Lower lobe of right lung (tissue), 2 donors: ENCODE measurements at regions not wholly inside any gene's neighbourhood (a gene's known extent, or its start where the extent isn't known, plus 50 kb on each side); places are given as distances from the start of the nearest gene placed in this dataset.

Experiments
- ATAC-seq, 2 donors: fragments of 200-7000 bp; cut with Tn5 transposase; one replicate each; pipeline ENCODE4 v1.9.1; 2020 to 2022; ENCODE audit warnings: mild to moderate bottlenecking in 2 of 2, moderate library complexity in 2 of 2
- DNase-seq: peaks from one replicate; pipeline ENCODE4 v3.0.0-alpha.2; 2020
- H3K27ac ChIP-seq: fragments of 200-600 bp; one replicate; pipeline ENCODE4 v1.8.0; 2022
- H3K27me3 ChIP-seq: fragments of 200-600 bp; one replicate; pipeline ENCODE4 v1.8.0; 2022; ENCODE audit warnings: low read depth
- H3K36me3 ChIP-seq: fragments of 200-600 bp; one replicate; pipeline ENCODE4 v1.8.0; 2022; ENCODE audit warnings: mild to moderate bottlenecking
- H3K4me1 ChIP-seq: fragments of 200-600 bp; one replicate; pipeline ENCODE4 v1.8.0; 2022
- H3K4me3 ChIP-seq: fragments of 200-600 bp; one replicate; pipeline ENCODE4 v1.8.0; 2022; ENCODE audit warnings: mild to moderate bottlenecking
- H3K9me3 ChIP-seq: fragments of 200-600 bp; one replicate; pipeline ENCODE4 v1.8.0; 2022
- intact Hi-C: fragments of 100-400 bp; cut with DNase I; formaldehyde crosslinking; loops from one replicate; pipeline ENCODE4 v1.11.0; 2022
- TF ChIP-seq, protein P1 (sequence below): fragments of 200-600 bp; IDR thresholded peaks from one replicate; pipeline ENCODE4 v1.8.0; 2022; ENCODE audit warnings: antibody characterized with exemption, mild to moderate bottlenecking
- donor health status: DM: no; HTN: yes; CAD: no; lungs with severe emphysema.

DNA sequence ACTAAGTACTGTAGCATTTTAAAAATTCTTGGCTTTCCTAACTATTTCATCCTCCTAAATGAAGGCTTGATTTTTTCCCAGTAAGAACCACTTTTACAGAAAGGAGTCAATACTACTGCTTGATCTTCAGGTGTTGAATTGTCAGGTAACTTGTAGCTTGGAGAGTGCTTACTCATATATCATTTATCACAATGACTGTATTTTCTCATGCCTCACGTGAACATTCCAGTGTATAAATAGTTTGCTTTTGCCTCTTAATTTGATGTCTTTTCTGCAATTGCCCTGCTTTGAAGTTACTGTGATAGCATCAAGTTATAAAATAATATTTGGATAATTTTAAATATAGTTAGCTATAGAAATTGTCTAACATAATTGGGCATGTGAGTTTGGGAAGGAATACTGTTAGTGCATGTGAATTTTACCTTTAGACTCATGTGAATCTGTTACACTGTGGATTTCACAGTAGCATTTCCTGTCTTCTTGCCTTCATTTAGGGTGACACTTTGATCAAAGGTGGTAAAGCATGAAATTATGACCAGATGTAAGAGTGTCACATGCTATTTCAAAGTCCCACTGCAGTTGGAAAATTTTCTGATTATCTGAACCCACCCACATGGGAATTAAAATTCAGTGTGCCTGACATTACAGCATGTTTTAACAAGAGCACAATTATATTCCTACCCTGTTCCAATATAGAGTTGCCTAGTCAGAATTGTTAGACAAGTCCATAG is 962.8 kb downstream of the DNAJB9 start:
- ATAC-seq (no peak), DNase-seq (no peak)
- TF ChIP-seq, protein P1, sequence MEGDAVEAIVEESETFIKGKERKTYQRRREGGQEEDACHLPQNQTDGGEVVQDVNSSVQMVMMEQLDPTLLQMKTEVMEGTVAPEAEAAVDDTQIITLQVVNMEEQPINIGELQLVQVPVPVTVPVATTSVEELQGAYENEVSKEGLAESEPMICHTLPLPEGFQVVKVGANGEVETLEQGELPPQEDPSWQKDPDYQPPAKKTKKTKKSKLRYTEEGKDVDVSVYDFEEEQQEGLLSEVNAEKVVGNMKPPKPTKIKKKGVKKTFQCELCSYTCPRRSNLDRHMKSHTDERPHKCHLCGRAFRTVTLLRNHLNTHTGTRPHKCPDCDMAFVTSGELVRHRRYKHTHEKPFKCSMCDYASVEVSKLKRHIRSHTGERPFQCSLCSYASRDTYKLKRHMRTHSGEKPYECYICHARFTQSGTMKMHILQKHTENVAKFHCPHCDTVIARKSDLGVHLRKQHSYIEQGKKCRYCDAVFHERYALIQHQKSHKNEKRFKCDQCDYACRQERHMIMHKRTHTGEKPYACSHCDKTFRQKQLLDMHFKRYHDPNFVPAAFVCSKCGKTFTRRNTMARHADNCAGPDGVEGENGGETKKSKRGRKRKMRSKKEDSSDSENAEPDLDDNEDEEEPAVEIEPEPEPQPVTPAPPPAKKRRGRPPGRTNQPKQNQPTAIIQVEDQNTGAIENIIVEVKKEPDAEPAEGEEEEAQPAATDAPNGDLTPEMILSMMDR, result no peak
- Histone ChIP-seq H3K9me3 (no peaks in the 10 kb centered on the region), H3K4me1 (no peaks in the 10 kb centered on the region), H3K27ac (no peak overlapping the region), H3K36me3 (no peaks in the 10 kb centered on the region), H3K27me3 (no peaks in the 10 kb centered on the region), H3K4me3 (no peak overlapping the region)
- intact Hi-C loops, result no loop called here

DNA sequence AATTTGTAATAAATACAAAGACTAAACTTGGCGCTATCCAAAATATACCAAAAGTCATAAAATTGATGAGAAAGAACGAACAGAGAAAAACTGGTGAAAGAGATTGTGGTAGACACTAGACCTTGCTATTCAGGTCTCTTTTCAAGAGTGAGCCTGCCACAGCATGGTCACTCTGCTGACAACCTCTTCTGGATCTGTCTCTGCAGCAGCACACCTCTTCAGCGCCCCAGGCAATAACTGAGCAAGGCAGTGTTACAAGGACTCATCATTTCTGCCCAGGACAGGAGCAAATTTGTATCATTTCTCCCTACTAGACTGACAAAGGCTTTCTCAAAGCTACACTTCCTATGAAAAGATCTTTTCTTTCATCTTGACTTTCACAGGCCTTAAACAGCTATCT is 976.0 kb downstream of the DNAJB9 start:
- Histone ChIP-seq H3K27ac (no peak overlapping the region), H3K27me3 (no peaks in the 10 kb centered on the region), H3K9me3 (no peaks in the 10 kb centered on the region), H3K4me3 (no peak overlapping the region), H3K4me1 (no peaks in the 10 kb centered on the region), H3K36me3 (no peaks in the 10 kb centered on the region)
- ATAC-seq (no peak), DNase-seq (no peak)
- TF ChIP-seq, protein P1, result no peak
- intact Hi-C loops, result no loop called here

DNA sequence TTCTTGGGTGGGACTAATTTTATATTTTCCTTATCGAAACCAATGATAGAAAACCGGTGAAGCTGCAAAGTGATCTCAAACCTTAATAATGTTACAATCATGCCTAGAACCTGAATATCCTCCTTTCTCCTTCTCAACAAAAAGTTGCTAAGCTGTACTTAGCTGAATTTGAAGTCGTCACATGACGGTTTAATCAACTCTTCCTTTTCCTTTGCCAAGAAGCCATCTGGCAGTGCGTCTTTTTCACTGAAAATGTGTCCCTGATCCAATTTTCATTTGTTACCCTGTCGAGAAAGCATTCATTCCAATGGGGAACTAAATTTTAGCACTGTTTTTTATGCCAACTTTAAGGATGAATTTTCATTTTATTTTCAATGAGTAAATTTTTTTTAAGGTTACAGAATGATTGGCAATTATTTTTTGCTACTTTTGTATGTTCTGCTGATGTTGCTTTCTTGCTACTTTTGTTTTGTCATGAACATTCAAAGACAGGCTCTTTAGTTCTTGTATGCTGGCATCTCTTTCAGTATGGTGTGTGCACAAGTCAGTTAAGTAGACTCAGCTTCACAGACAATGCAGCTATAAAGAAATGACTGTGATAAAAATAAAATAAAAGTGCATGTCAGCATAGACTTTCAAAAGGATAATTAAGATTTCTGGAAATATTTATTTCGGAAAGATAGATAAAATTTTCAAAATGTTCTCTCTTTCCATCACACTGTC is 980.0 kb downstream of the DNAJB9 start:
- DNase-seq (no peak), ATAC-seq (no peak)
- H3K27ac ChIP-seq, result no peak overlapping the region
- no peaks in the 10 kb centered on the region for H3K9me3 ChIP-seq
- intact Hi-C loops, result no loop called here
- no peaks in the 10 kb centered on the region for H3K36me3 ChIP-seq
- no peaks in the 10 kb centered on the region for H3K27me3 ChIP-seq
- H3K4me1 ChIP-seq, result no peaks in the 10 kb centered on the region
- no peak overlapping the region for H3K4me3 ChIP-seq
- TF ChIP-seq, protein P1, result no peak

DNA sequence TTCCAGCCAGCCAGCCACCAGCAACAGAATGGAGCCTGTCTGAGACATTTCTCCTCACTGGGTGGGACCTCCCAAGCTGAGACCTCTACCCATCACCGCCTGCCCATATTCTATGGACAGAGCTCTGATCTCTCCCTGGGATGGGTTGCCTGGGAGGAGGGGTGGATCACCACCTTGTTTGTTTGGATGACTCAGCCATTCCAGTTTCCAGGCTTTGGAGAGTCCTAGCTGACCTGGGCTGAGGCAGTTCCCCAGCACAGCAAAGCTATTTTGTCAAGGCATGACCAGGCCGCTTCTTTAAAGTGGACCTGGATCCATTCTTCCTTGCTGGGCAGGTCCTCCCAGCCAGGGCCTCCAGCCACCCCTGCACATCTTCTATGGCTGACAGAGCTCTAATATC is 982.3 kb downstream of the DNAJB9 start:
- H3K4me3 ChIP-seq, result no peak overlapping the region
- H3K4me1 ChIP-seq, result no peaks in the 10 kb centered on the region
- peak in 1 of 2 donors; percentile 11 for ATAC-seq
- no peaks in the 10 kb centered on the region for H3K27me3 ChIP-seq
- H3K9me3 ChIP-seq, result no peaks in the 10 kb centered on the region
- TF ChIP-seq, protein P1, result no peak
- intact Hi-C loops, result no loop called here
- no peaks in the 10 kb centered on the region for H3K36me3 ChIP-seq
- no peak for DNase-seq
- no peak overlapping the region for H3K27ac ChIP-seq

DNA sequence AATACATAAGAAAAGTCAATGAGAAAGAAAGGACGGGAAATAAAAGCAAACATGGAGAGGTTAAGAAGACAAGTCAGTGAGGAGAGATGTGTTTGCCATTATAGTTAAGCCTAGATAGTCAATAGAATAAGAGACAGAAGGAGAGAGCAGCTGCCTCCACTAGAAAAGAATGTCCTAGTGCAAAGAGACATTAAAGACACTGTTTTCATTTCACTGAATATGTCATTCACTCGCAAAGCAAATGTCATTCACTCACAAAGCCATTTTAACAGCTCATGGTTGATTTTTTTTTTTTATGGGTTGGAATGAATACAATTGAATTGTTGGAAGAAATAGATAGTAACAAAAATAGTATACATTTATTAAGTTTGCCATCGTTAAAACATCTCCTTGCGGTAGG is 1007.6 kb downstream of the DNAJB9 start:
- DNase-seq, result no peak
- no peak for ATAC-seq
- Histone ChIP-seq H3K27me3 (no peaks in the 10 kb centered on the region), H3K27ac (no peak overlapping the region), H3K4me1 (no peaks in the 10 kb centered on the region), H3K9me3 (no peaks in the 10 kb centered on the region), H3K4me3 (no peak overlapping the region), H3K36me3 (no peaks in the 10 kb centered on the region)
- TF ChIP-seq, protein P1, result no peak
- intact Hi-C loops, result no loop called here
